Small intestine (tissue), 7 donors: ENCODE measurements at regions not wholly inside any gene's neighbourhood (a gene's known extent, or its start where the extent isn't known, plus 50 kb on each side); places are given as distances from the start of the nearest gene placed in this dataset.

ENCODE experiments used
- DNase-seq, 2 donors: peaks; one replicate each; pipeline versions ENCODE4 v3.0.0 to v3.0.0-alpha.2; 2013
- FAIRE-seq: peaks from 2 replicates; lab custom pipeline; 2012; peaks lifted over from hg19 to GRCh38; lab: Jason Lieb, UNC
- H3K27ac ChIP-seq, 3 donors: one replicate each; pipeline ENCODE4 v1.5.1; 2013; ENCODE audit warnings: low read length in 2 of 3, mild to moderate bottlenecking in 2 of 3, control low read depth in 1 of 3, inconsistent platforms in 1 of 3, low read depth in 1 of 3, moderate library complexity in 1 of 3
- H3K27me3 ChIP-seq, 3 donors: one replicate each; pipeline ENCODE4 v1.6.1; 2013; ENCODE audit warnings: low read length in 3 of 3, inconsistent platforms in 1 of 3; ENCODE audit not compliant: control insufficient read depth in 3 of 3, insufficient read depth in 3 of 3
- H3K36me3 ChIP-seq, 3 donors: one replicate each; pipeline ENCODE4 v1.6.1; 2013; ENCODE audit warnings: low read length in 3 of 3, inconsistent platforms in 1 of 3, low read depth in 1 of 3, mild to moderate bottlenecking in 1 of 3, moderate library complexity in 1 of 3; ENCODE audit not compliant: control insufficient read depth in 3 of 3, insufficient read depth in 2 of 3
- H3K4me1 ChIP-seq, 3 donors: one replicate each; pipeline ENCODE4 v1.6.1; 2013; ENCODE audit warnings: low read length in 2 of 3, inconsistent platforms in 1 of 3, low read depth in 1 of 3, mild to moderate bottlenecking in 1 of 3, moderate library complexity in 1 of 3; ENCODE audit not compliant: control insufficient read depth in 3 of 3, insufficient read depth in 2 of 3
- H3K4me3 ChIP-seq, 3 donors: one replicate each; pipeline ENCODE4 v1.5.1; 2013; ENCODE audit warnings: low read length in 3 of 3, control low read depth in 1 of 3, inconsistent platforms in 1 of 3, low read depth in 1 of 3, mild to moderate bottlenecking in 1 of 3, moderate library complexity in 1 of 3
- H3K9me3 ChIP-seq, 2 donors: one replicate each; pipeline ENCODE4 v1.6.1; 2013; ENCODE audit warnings: low read depth in 1 of 2, low read length in 1 of 2; ENCODE audit not compliant: control insufficient read depth in 2 of 2, insufficient read depth in 1 of 2
- WGBS, 3 donors: extraction: QIAGEN DNeasy Blood & Tissue Kit; methylation state at CpG; one replicate each; pipeline ENCODE4 v1.1.7; 2013; 5-methylcytosine and 5-hydroxymethylcytosine counted together
- donor health status: healthy with polysubstance abuse.
- donor health status: control.
- donor health status: control.
- donor health status: Bipolar disorder and iron deficiency.
- donor health status: healthy.

DNA sequence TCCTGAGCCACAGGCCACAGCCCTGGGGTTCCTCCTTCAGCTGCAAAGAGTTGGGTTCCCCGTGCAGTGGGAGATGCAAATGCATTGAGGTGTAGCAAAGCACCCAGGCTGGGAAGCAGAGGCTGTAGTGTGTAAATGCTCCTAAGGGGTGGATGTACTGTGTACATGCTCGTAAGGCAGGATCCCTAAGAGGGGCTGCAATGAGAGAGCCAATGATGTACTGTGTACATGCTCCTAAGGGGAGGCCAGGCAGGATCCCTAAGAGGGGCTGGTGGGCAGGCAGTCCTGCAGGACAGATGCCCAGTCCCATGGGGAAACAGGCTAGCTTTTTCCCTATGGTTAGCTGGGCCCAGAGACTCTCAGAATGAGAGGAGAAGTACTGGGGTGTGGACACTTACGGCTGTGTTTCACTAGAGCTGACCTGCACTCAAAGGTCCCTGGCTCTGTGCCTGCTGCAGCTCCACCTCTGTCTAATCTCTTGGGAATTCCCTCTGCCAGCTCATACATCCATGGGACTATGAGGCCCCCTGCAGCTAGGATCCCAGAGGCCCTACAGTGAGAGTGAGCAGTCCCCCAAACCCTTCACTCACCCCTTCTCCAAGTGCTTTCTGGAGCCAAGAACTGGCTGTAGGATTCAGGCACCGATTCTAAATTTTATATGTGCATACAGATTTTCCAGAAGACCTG lies 261.9 kb upstream of the LUZP2 start:
- no peak overlapping the region for H3K4me3 ChIP-seq
- FAIRE-seq (no peak), DNase-seq (peak in 1 of 2 donors; percentile 6)
- H3K4me1 ChIP-seq = no peaks in the 10 kb centered on the region
- WGBS, 3 donors = 58 to 74% (median 71%) methylated on average over 4 of the region's 4 CpGs
- H3K36me3 ChIP-seq = no peaks in the 10 kb centered on the region
- H3K9me3 ChIP-seq = no peaks in the 10 kb centered on the region
- no peaks in the 10 kb centered on the region for H3K27me3 ChIP-seq
- H3K27ac ChIP-seq = no peak overlapping the region

DNA sequence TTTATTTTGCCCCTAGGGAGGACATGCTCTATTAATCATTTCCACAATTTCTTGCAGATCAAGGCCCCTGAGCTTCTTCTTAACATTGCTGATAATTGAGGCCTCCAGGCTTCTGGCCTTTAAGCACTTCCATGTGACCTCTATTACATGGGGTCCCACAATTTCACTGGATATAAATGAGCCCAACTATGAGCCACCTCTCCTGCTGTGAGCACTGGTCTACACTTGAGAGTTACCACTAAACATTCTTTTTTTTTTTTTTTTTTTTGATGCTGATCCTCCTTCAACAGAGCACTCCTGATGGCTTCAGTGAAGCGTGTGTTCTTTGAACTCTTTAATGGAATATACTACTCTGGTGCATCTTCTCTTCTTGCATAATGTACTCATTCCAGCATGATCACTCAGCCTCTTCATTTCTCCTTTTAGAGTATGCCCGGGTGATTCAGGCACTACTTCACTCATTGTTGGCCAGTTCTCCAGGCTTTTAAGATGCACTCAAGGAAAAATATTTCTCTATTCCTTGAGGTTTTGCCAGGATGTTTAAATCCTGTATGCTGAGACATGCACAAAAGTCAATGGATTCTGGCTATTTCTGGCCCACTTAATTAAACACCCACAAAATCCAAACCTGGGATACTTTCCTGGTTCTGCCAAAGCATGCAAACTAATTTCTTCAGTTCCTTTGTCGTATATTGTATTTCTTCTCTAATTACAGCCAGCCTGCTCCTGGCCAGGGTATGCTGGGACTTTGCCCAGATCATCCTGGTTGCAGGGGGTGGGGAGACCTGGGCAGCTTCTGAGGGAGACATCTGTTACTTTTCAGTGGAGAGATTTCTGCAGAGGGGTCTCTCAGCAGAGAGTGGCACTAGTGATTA lies 257.8 kb upstream of the LUZP2 start:
- Histone ChIP-seq H3K4me1 (no peaks in the 10 kb centered on the region), H3K4me3 (no peak overlapping the region), H3K9me3 (no peaks in the 10 kb centered on the region), H3K27ac (no peak overlapping the region), H3K27me3 (no peaks in the 10 kb centered on the region), H3K36me3 (no peaks in the 10 kb centered on the region)
- WGBS, 3 donors = 68 to 73% (median 70%) methylated on average over 3 of the region's 3 CpGs
- DNase-seq = no peak
- no peak for FAIRE-seq

- Histone ChIP-seq H3K27ac (no peak overlapping the region), H3K36me3 (no peaks in the 10 kb centered on the region), H3K4me1 (no peaks in the 10 kb centered on the region), H3K27me3 (no peaks in the 10 kb centered on the region), H3K9me3 (no peaks in the 10 kb centered on the region), H3K4me3 (no peak overlapping the region)
- FAIRE-seq = no peak
- DNase-seq = no peak
Observed at GRCh38 chr11:24239930-24240329, 256.9 kb upstream of the LUZP2 start.

- no peak overlapping the region for H3K4me3 ChIP-seq
- H3K27ac ChIP-seq = no peak overlapping the region
- FAIRE-seq = no peak
- H3K4me1 ChIP-seq = no peaks in the 10 kb centered on the region
- WGBS, 3 donors = 26 to 62% (median 30%) methylated on average over 1 of the region's 1 CpG
- H3K9me3 ChIP-seq = no peaks in the 10 kb centered on the region
- no peak for DNase-seq
- H3K27me3 ChIP-seq = no peaks in the 10 kb centered on the region
- no peaks in the 10 kb centered on the region for H3K36me3 ChIP-seq
Observed at GRCh38 chr11:24240496-24241175, 256.2 kb upstream of the LUZP2 start.

GRCh38 chr11:24246715-24247114 lies 250.1 kb upstream of the LUZP2 start:
- Histone ChIP-seq H3K27me3 (no peaks in the 10 kb centered on the region), H3K36me3 (no peaks in the 10 kb centered on the region), H3K27ac (no peak overlapping the region), H3K9me3 (no peaks in the 10 kb centered on the region), H3K4me3 (no peak overlapping the region), H3K4me1 (no peaks in the 10 kb centered on the region)
- 53 to 71% (median 69%) methylated on average over 1 of the region's 1 CpG for WGBS, 3 donors
- DNase-seq (no peak), FAIRE-seq (no peak)

- Histone ChIP-seq H3K27me3 (no peaks in the 10 kb centered on the region), H3K27ac (no peak overlapping the region), H3K36me3 (no peaks in the 10 kb centered on the region), H3K4me1 (no peaks in the 10 kb centered on the region), H3K9me3 (no peaks in the 10 kb centered on the region), H3K4me3 (no peak overlapping the region)
- no peak for DNase-seq
- 82 to 85% (median 84%) methylated on average over 3 of the region's 3 CpGs for WGBS, 3 donors
- no peak for FAIRE-seq
Observed at GRCh38 chr11:24247846-24248245, 249.0 kb upstream of the LUZP2 start.

GRCh38 chr11:24249921-24250320 lies 246.9 kb upstream of the LUZP2 start:
- no peak overlapping the region for H3K4me3 ChIP-seq
- H3K27ac ChIP-seq = no peak overlapping the region
- no peaks in the 10 kb centered on the region for H3K36me3 ChIP-seq
- WGBS, 3 donors = 61 to 76% (median 68%) methylated on average over 1 of the region's 1 CpG
- FAIRE-seq (no peak), DNase-seq (no peak)
- no peaks in the 10 kb centered on the region for H3K27me3 ChIP-seq
- H3K4me1 ChIP-seq = no peaks in the 10 kb centered on the region
- H3K9me3 ChIP-seq = no peaks in the 10 kb centered on the region

GRCh38 chr11:24253237-24253760 lies 243.6 kb upstream of the LUZP2 start:
- WGBS, 3 donors = 38 to 53% (median 45%) methylated on average over 1 of the region's 1 CpG
- Histone ChIP-seq H3K9me3 (no peaks in the 10 kb centered on the region), H3K4me3 (no peak overlapping the region), H3K27me3 (no peaks in the 10 kb centered on the region), H3K36me3 (no peaks in the 10 kb centered on the region), H3K27ac (no peak overlapping the region), H3K4me1 (no peaks in the 10 kb centered on the region)
- FAIRE-seq (no peak), DNase-seq (no peak)
